Astrocyte of the cerebellum (primary cell): ENCODE measurements at regions not wholly inside any gene's neighbourhood (a gene's known extent, or its start where the extent isn't known, plus 50 kb on each side); places are given as distances from the start of the nearest gene placed in this dataset.

ENCODE experiments used
- DNase-seq: peaks from one replicate; pipeline ENCODE4 v3.0.0-alpha.2; 2011; ENCODE audit warnings: low read depth
- H3K4me3 ChIP-seq: 2 replicates; pipeline ENCODE4 v1.5.1; 2011; ENCODE audit warnings: mild to moderate bottlenecking, low read depth, low read length, moderate library complexity
- CTCF ChIP-seq: IDR thresholded peaks from 2 replicates; pipeline ENCODE4 v1.5.1; 2012; ENCODE audit warnings: low read length, low read depth, moderate library complexity, mild to moderate bottlenecking; ENCODE audit errors: missing control alignments
- in situ Hi-C: cut with HindIII; loops from 2 replicates; pipeline ENCODE4 v1.10.0; 2017; ENCODE audit warnings: low sequenced_read_pairs

GRCh38 chr19:31701146-31701545 is 351.9 kb upstream of the TSHZ3 start:
- no peak for TF ChIP-seq CTCF
- no peak overlapping the region for H3K4me3 ChIP-seq
- no peak for DNase-seq
- in situ Hi-C loops: no loop called here

GRCh38 chr19:31705656-31706055 is 356.4 kb upstream of the TSHZ3 start:
- no peak overlapping the region for H3K4me3 ChIP-seq
- DNase-seq: no peak
- in situ Hi-C loops: no loop called here
- no peak for TF ChIP-seq CTCF

GRCh38 chr19:31706131-31706530 is 356.9 kb upstream of the TSHZ3 start:
- TF ChIP-seq CTCF: no peak
- in situ Hi-C loops: no loop called here
- no peak overlapping the region for H3K4me3 ChIP-seq
- DNase-seq: no peak

GRCh38 chr19:31706691-31707620 is 357.7 kb upstream of the TSHZ3 start:
- in situ Hi-C loops: no loop called here
- no peak overlapping the region for H3K4me3 ChIP-seq
- TF ChIP-seq CTCF: no peak
- DNase-seq: no peak

GRCh38 chr19:31708520-31708919 is 359.3 kb upstream of the TSHZ3 start:
- no peak for DNase-seq
- TF ChIP-seq CTCF: no peak
- no peak overlapping the region for H3K4me3 ChIP-seq
- in situ Hi-C loops: no loop called here

GRCh38 chr19:31709476-31709875 is 360.2 kb upstream of the TSHZ3 start:
- TF ChIP-seq CTCF: no peak
- no peak overlapping the region for H3K4me3 ChIP-seq
- DNase-seq: no peak
- in situ Hi-C loops: no loop called here
